ENCODE measurements at regions not wholly inside any gene's neighbourhood (a gene's known extent, or its start where the extent isn't known, plus 50 kb on each side); places are given as distances from the start of the nearest gene placed in this dataset.
"Not testable (repeated sequence)": the region's sequence is repeated elsewhere in the genome, so short reads cannot be mapped to it uniquely, and the experiment has no call there.

- no peak for DNase-seq (ENCODE audit: low spot score)
These were observed 163.5 kb downstream of the CDH19 start for GRCh38 chr18:66440433-66440832.

GRCh38 chr18:66439670-66440069 lies 164.2 kb downstream of the CDH19 start:
- DNase-seq (ENCODE audit: low spot score) = no peak

GRCh38 chr18:66438711-66439536 lies 165.0 kb downstream of the CDH19 start:
- DNase-seq (ENCODE audit: low spot score) = no peak

GRCh38 chr18:66432636-66433035 lies 171.3 kb downstream of the CDH19 start:
- DNase-seq (ENCODE audit: low spot score) = no peak

GRCh38 chr18:66428795-66429194 lies 175.1 kb downstream of the CDH19 start:
- no peak for DNase-seq (ENCODE audit: low spot score)

GRCh38 chr18:66419400-66419799 lies 184.5 kb downstream of the CDH19 start:
- DNase-seq (ENCODE audit: low spot score) = no peak

- no peak for DNase-seq (ENCODE audit: low spot score)
These were observed 193.2 kb downstream of the CDH19 start for GRCh38 chr18:66410692-66411091.

GRCh38 chr18:66395671-66396218 lies 208.1 kb downstream of the CDH19 start:
- DNase-seq (ENCODE audit: low spot score) = no peak

- DNase-seq (ENCODE audit: low spot score) = no peak
These were observed 210.4 kb downstream of the CDH19 start for GRCh38 chr18:66393463-66393862.

- DNase-seq (ENCODE audit: low spot score) = no peak
These were observed 226.6 kb downstream of the CDH19 start for GRCh38 chr18:66377291-66377690.

GRCh38 chr18:66375391-66375790 lies 228.5 kb downstream of the CDH19 start:
- not testable (repeated sequence) for DNase-seq (ENCODE audit: low spot score)

GRCh38 chr18:66346833-66347588 lies 256.9 kb downstream of the CDH19 start:
- no peak for DNase-seq (ENCODE audit: low spot score)

GRCh38 chr18:66344227-66344626 lies 259.7 kb downstream of the CDH19 start:
- DNase-seq (ENCODE audit: low spot score) = no peak

GRCh38 chr18:66342577-66342976 lies 261.3 kb downstream of the CDH19 start:
- DNase-seq (ENCODE audit: low spot score) = no peak

GRCh38 chr18:66334534-66334933 lies 269.4 kb downstream of the CDH19 start:
- DNase-seq (ENCODE audit: low spot score) = no peak

- no peak for DNase-seq (ENCODE audit: low spot score)
These were observed 274.2 kb downstream of the CDH19 start for GRCh38 chr18:66329716-66330115.

- DNase-seq (ENCODE audit: low spot score) = no peak
These were observed 275.5 kb downstream of the CDH19 start for GRCh38 chr18:66328296-66328878.

- DNase-seq (ENCODE audit: low spot score) = no peak
These were observed 278.6 kb downstream of the CDH19 start for GRCh38 chr18:66325251-66325650.

- no peak for DNase-seq (ENCODE audit: low spot score)
These were observed 279.3 kb downstream of the CDH19 start for GRCh38 chr18:66324616-66325015.

GRCh38 chr18:66317243-66318090 lies 286.4 kb downstream of the CDH19 start:
- DNase-seq (ENCODE audit: low spot score) = no peak

GRCh38 chr18:66316701-66317100 lies 287.2 kb downstream of the CDH19 start:
- no peak for DNase-seq (ENCODE audit: low spot score)

- DNase-seq (ENCODE audit: low spot score) = no peak
These were observed 303.7 kb downstream of the CDH19 start for GRCh38 chr18:66300141-66300540.
